HAP-1 (cell line): ENCODE measurements at regions not wholly inside any gene's neighbourhood (a gene's known extent, or its start where the extent isn't known, plus 50 kb on each side); places are given as distances from the start of the nearest gene placed in this dataset.

Experiments
- DNase-seq, 2 experiments: peaks; one replicate each; pipeline ENCODE4 v3.0.0-alpha.2; 2016 to 2020; ENCODE audit warnings: low spot score in 2 of 2
- H3K27me3 ChIP-seq: fragments of 250-450 bp; sonication (Bioruptor Pico); 2 replicates; pipeline ENCODE4 v1.5.1; 2020; ENCODE audit warnings: low read depth, mild to moderate bottlenecking, moderate library complexity
- H3K36me3 ChIP-seq: fragments of 250-450 bp; sonication (Bioruptor Pico); replicated peaks from 2 replicates; pipeline ENCODE4 v1.5.1; 2020; ENCODE audit warnings: mild to moderate bottlenecking
- H3K4me1 ChIP-seq: fragments of 250-450 bp; sonication (Bioruptor Pico); 2 replicates; pipeline ENCODE4 v1.5.1; 2020; ENCODE audit warnings: mild to moderate bottlenecking
- H3K4me3 ChIP-seq: fragments of 250-450 bp; sonication (Bioruptor Pico); 2 replicates; pipeline ENCODE4 v1.5.1; 2020; ENCODE audit warnings: mild to moderate bottlenecking, moderate library complexity
- H3K9me3 ChIP-seq: fragments of 250-450 bp; sonication (Bioruptor Pico); 2 replicates; pipeline ENCODE4 v1.5.1; 2020; ENCODE audit warnings: mild to moderate bottlenecking, moderate library complexity
- in situ Hi-C: fragments of 300-500 bp; cut with MboI; formaldehyde crosslinking; loops from 3 replicates; pipeline ENCODE4 v1.14.3; 2020; ENCODE audit warnings: low sequenced_read_pairs, inconsistent platforms, mixed read lengths

- H3K9me3 ChIP-seq = no peaks in the 10 kb centered on the region
- H3K36me3 ChIP-seq = no peaks in the 10 kb centered on the region
- DNase-seq = no peak
- peaks cover 8% of the 10 kb centered on the region; the same call in 1 of the 2 replicates for H3K27me3 ChIP-seq
- in situ Hi-C loops = no loop called here
- no peaks in the 10 kb centered on the region for H3K4me1 ChIP-seq
- no peak overlapping the region for H3K4me3 ChIP-seq
Measured at GRCh38 chr15:77731945-77732344, 99.2 kb upstream of the LINGO1 start.

GRCh38 chr15:77731067-77731466 lies 98.4 kb upstream of the LINGO1 start:
- in situ Hi-C loops = no loop called here
- H3K27me3 ChIP-seq = peaks cover 7% of the 10 kb centered on the region; the same call in 1 of the 2 replicates

GRCh38 chr15:77727635-77728304 lies 95.1 kb upstream of the LINGO1 start:
- H3K27me3 ChIP-seq = peaks cover 7% of the 10 kb centered on the region; the same call in 1 of the 2 replicates
- H3K36me3 ChIP-seq = no peaks in the 10 kb centered on the region
- H3K4me1 ChIP-seq = no peaks in the 10 kb centered on the region
- H3K4me3 ChIP-seq = no peak overlapping the region
- H3K9me3 ChIP-seq = no peaks in the 10 kb centered on the region
- in situ Hi-C loops = no loop called here
- no peak for DNase-seq

More at GRCh38 chr15:77731067-77731466, 98.4 kb upstream of the LINGO1 start:
- DNase-seq = no peak
- Histone ChIP-seq H3K4me1 (no peaks in the 10 kb centered on the region), H3K4me3 (no peak overlapping the region), H3K9me3 (no peaks in the 10 kb centered on the region), H3K36me3 (no peaks in the 10 kb centered on the region)

- Histone ChIP-seq H3K4me3 (no peak overlapping the region), H3K4me1 (no peaks in the 10 kb centered on the region), H3K9me3 (no peaks in the 10 kb centered on the region), H3K36me3 (no peaks in the 10 kb centered on the region), H3K27me3 (peaks cover 6% of the 10 kb centered on the region; the same call in 1 of the 2 replicates)
- DNase-seq = no peak
- in situ Hi-C loops = no loop called here
Measured at GRCh38 chr15:77724715-77725114, 92.0 kb upstream of the LINGO1 start.

- in situ Hi-C loops = no loop called here
- no peak for DNase-seq
- H3K36me3 ChIP-seq = no peaks in the 10 kb centered on the region
- no peaks in the 10 kb centered on the region for H3K4me1 ChIP-seq
- H3K27me3 ChIP-seq = peaks cover 6% of the 10 kb centered on the region; the same call in 1 of the 2 replicates
- H3K4me3 ChIP-seq = no peak overlapping the region
- H3K9me3 ChIP-seq = no peaks in the 10 kb centered on the region
Measured at GRCh38 chr15:77723756-77724155, 91.0 kb upstream of the LINGO1 start.

GRCh38 chr15:77722759-77723460 lies 90.2 kb upstream of the LINGO1 start:
- no peaks in the 10 kb centered on the region for H3K36me3 ChIP-seq
- in situ Hi-C loops = no loop called here
- H3K4me3 ChIP-seq = no peak overlapping the region
- DNase-seq = no peak
- H3K9me3 ChIP-seq = no peaks in the 10 kb centered on the region
- no peaks in the 10 kb centered on the region for H3K4me1 ChIP-seq
- peaks cover 6% of the 10 kb centered on the region; the same call in 1 of the 2 replicates for H3K27me3 ChIP-seq

- H3K4me3 ChIP-seq = no peak overlapping the region
- no peak for DNase-seq
- no peaks in the 10 kb centered on the region for H3K36me3 ChIP-seq
- peaks cover 4% of the 10 kb centered on the region; the same call in 1 of the 2 replicates for H3K27me3 ChIP-seq
- in situ Hi-C loops = no loop called here
- H3K4me1 ChIP-seq = no peaks in the 10 kb centered on the region
- H3K9me3 ChIP-seq = no peaks in the 10 kb centered on the region
Measured at GRCh38 chr15:77721963-77722362, 89.3 kb upstream of the LINGO1 start.

- Histone ChIP-seq H3K36me3 (no peaks in the 10 kb centered on the region), H3K27me3 (0 out of 2 replicates have a peak, but pooled peaks cover 2% of the 10 kb centered on the region), H3K4me1 (no peaks in the 10 kb centered on the region), H3K9me3 (no peaks in the 10 kb centered on the region), H3K4me3 (no peak overlapping the region)
- no peak for DNase-seq
- in situ Hi-C loops = no loop called here
Measured at GRCh38 chr15:77720655-77721054, 87.9 kb upstream of the LINGO1 start.

GRCh38 chr15:77720173-77720572 lies 87.5 kb upstream of the LINGO1 start:
- H3K36me3 ChIP-seq = no peaks in the 10 kb centered on the region
- 0 out of 2 replicates have a peak, but pooled peaks cover 2% of the 10 kb centered on the region for H3K27me3 ChIP-seq
- H3K9me3 ChIP-seq = no peaks in the 10 kb centered on the region
- no peaks in the 10 kb centered on the region for H3K4me1 ChIP-seq
- no peak for DNase-seq
- in situ Hi-C loops = no loop called here
- H3K4me3 ChIP-seq = no peak overlapping the region

GRCh38 chr15:77719450-77719849 lies 86.7 kb upstream of the LINGO1 start:
- Histone ChIP-seq H3K27me3 (0 out of 2 replicates have a peak, but pooled peaks cover 2% of the 10 kb centered on the region), H3K4me3 (no peak overlapping the region), H3K4me1 (no peaks in the 10 kb centered on the region), H3K9me3 (no peaks in the 10 kb centered on the region), H3K36me3 (no peaks in the 10 kb centered on the region)
- in situ Hi-C loops = no loop called here
- no peak for DNase-seq

GRCh38 chr15:77717333-77717990 lies 84.8 kb upstream of the LINGO1 start:
- no peaks in the 10 kb centered on the region for H3K9me3 ChIP-seq
- in situ Hi-C loops = no loop called here
- no peaks in the 10 kb centered on the region for H3K36me3 ChIP-seq
- no peak overlapping the region for H3K4me3 ChIP-seq
- H3K27me3 ChIP-seq = peaks cover 2% of the 10 kb centered on the region; the same call in 1 of the 2 replicates
- no peaks in the 10 kb centered on the region for H3K4me1 ChIP-seq
- DNase-seq = no peak

- H3K27me3 ChIP-seq = peaks cover 2% of the 10 kb centered on the region; the same call in 1 of the 2 replicates
- no peaks in the 10 kb centered on the region for H3K4me1 ChIP-seq
- no peak overlapping the region for H3K4me3 ChIP-seq
- H3K9me3 ChIP-seq = no peaks in the 10 kb centered on the region
- no peaks in the 10 kb centered on the region for H3K36me3 ChIP-seq
- no peak for DNase-seq
- in situ Hi-C loops = no loop called here
Measured at GRCh38 chr15:77716632-77717332, 84.1 kb upstream of the LINGO1 start.

GRCh38 chr15:77715860-77716259 lies 83.1 kb upstream of the LINGO1 start:
- in situ Hi-C loops = no loop called here
- H3K36me3 ChIP-seq = no peaks in the 10 kb centered on the region
- H3K27me3 ChIP-seq = peaks cover 2% of the 10 kb centered on the region; the same call in 1 of the 2 replicates
- no peaks in the 10 kb centered on the region for H3K4me1 ChIP-seq
- H3K9me3 ChIP-seq = no peaks in the 10 kb centered on the region
- DNase-seq = no peak
- H3K4me3 ChIP-seq = no peak overlapping the region
